Breast epithelium (tissue), 4 donors: ENCODE measurements at regions not wholly inside any gene's neighbourhood (a gene's known extent, or its start where the extent isn't known, plus 50 kb on each side); places are given as distances from the start of the nearest gene placed in this dataset.

Source experiments
- DNase-seq, 2 donors: peaks; one replicate each; pipeline ENCODE4 v3.0.0-alpha.2; 2019; ENCODE audit warnings: low spot score in 2 of 2
- H3K27ac ChIP-seq, 2 donors: fragments of 200-600 bp; sonication (generic) in 1 of 2; one replicate each; pipeline ENCODE4 v1.5.1; 2016 to 2019; ENCODE audit warnings: mild to moderate bottlenecking in 1 of 2
- H3K27me3 ChIP-seq, 2 donors: fragments of 200-600 bp; sonication (generic) in 1 of 2; one replicate each; pipeline versions ENCODE4 v1.5.1 to v1.6.0; 2017 to 2019; ENCODE audit warnings: control low read depth in 1 of 2, mild to moderate bottlenecking in 1 of 2
- H3K36me3 ChIP-seq: fragments of 200-600 bp; one replicate; pipeline ENCODE4 v1.5.1; 2019
- H3K4me1 ChIP-seq, 2 donors: fragments of 200-600 bp; sonication (generic); one replicate each; pipeline ENCODE4 v1.5.1; 2016 to 2019; ENCODE audit warnings: control low read depth in 1 of 2
- H3K4me3 ChIP-seq, 3 donors: fragments of 200-600 bp; sonication (generic); 1 replicate in 2 of 3; 2 replicates in 1 of 3; pipeline ENCODE4 v1.5.1; 2016 to 2019; ENCODE audit warnings: mild to moderate bottlenecking in 3 of 3, moderate library complexity in 2 of 3
- H3K9me3 ChIP-seq, 2 donors: fragments of 200-600 bp; sonication (generic) in 1 of 2; one replicate each; pipeline ENCODE4 v1.5.1; 2016 to 2019; ENCODE audit warnings: control low read depth in 1 of 2
- POLR2A ChIP-seq: fragments of 450-650 bp; IDR thresholded peaks from one replicate; pipeline ENCODE4 v1.6.1; 2016; ENCODE audit warnings: antibody characterized with exemption, mild to moderate bottlenecking, moderate library complexity
- POLR2AphosphoS5 ChIP-seq, 3 donors: sonication (generic); formaldehyde crosslinking; IDR thresholded peaks; one replicate each; pipeline ENCODE4 v1.6.1; 2017; ENCODE audit warnings: antibody characterized with exemption in 3 of 3
- intact Hi-C: fragments of 100-400 bp; cut with DNase I; formaldehyde crosslinking; loops from one replicate; pipeline ENCODE4 v1.15.1; 2023; ENCODE audit warnings: low total_unique reads
- TF ChIP-seq, protein P1 (sequence below), 3 donors: fragments of 450-650 bp; IDR thresholded peaks; one replicate each; pipeline ENCODE4 v1.5.1; 2016 to 2017; ENCODE audit warnings: antibody characterized with exemption in 3 of 3, mild to moderate bottlenecking in 3 of 3, moderate library complexity in 3 of 3

DNA sequence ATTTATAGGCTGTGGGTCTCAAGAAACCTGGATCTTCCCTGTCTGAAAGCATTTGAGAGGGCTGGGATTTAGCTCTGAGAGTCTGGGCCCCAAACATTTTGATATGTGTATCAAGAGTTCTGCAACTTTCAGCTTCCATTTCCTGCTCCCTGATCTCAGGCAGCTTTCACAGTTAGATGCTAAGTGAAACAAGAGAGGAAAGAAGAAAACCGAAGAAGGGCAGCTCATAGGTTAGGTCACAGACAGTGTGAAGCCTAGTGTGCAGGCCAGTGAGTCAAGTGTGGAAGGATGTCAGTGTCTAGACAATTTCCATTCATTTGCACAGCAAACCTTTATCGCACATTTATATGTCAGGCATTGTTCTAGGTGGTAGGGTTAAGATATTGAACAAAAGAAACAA lies 173.6 kb upstream of the PROK2 start:
- intact Hi-C loops = no loop called here
- Histone ChIP-seq H3K4me3 (no peak overlapping the region), H3K27me3 (no peaks in the 10 kb centered on the region), H3K36me3 (no peaks in the 10 kb centered on the region), H3K9me3 (no peaks in the 10 kb centered on the region), H3K4me1 (no peaks in the 10 kb centered on the region), H3K27ac (no peak overlapping the region)
- DNase-seq = no peak
- TF ChIP-seq POLR2AphosphoS5 (IDR thresholded peaks at IDR 0.05) (no peak), POLR2A (no peak)
- TF ChIP-seq, protein P1, sequence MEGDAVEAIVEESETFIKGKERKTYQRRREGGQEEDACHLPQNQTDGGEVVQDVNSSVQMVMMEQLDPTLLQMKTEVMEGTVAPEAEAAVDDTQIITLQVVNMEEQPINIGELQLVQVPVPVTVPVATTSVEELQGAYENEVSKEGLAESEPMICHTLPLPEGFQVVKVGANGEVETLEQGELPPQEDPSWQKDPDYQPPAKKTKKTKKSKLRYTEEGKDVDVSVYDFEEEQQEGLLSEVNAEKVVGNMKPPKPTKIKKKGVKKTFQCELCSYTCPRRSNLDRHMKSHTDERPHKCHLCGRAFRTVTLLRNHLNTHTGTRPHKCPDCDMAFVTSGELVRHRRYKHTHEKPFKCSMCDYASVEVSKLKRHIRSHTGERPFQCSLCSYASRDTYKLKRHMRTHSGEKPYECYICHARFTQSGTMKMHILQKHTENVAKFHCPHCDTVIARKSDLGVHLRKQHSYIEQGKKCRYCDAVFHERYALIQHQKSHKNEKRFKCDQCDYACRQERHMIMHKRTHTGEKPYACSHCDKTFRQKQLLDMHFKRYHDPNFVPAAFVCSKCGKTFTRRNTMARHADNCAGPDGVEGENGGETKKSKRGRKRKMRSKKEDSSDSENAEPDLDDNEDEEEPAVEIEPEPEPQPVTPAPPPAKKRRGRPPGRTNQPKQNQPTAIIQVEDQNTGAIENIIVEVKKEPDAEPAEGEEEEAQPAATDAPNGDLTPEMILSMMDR (IDR thresholded peaks at IDR 0.05) = no peak

DNA sequence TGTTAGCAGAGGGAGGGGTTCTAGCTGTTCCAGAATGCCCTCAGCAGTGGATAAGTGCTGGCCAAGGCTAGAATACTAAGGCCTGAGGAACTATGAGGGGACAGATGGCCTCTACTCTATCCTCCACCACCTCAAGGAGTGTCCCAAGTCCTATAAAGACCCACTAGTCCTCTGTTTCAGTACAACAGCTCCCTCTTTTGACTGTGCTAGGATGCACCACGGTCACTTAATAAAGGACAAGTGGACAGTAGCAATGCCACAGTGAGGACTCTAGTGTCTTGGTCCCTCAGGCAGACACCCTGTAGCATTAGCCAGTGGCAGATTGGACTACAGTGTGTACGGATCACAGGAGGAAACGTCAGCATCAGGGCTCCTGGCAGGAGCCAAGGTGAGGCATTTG lies 171.8 kb upstream of the PROK2 start:
- no peaks in the 10 kb centered on the region for H3K36me3 ChIP-seq
- no peak overlapping the region for H3K4me3 ChIP-seq
- H3K9me3 ChIP-seq = no peaks in the 10 kb centered on the region
- no peak for DNase-seq
- H3K27me3 ChIP-seq = no peaks in the 10 kb centered on the region
- H3K27ac ChIP-seq = no peak overlapping the region
- H3K4me1 ChIP-seq = no peaks in the 10 kb centered on the region
- intact Hi-C loops = no loop called here
- TF ChIP-seq POLR2A = no peak

DNA sequence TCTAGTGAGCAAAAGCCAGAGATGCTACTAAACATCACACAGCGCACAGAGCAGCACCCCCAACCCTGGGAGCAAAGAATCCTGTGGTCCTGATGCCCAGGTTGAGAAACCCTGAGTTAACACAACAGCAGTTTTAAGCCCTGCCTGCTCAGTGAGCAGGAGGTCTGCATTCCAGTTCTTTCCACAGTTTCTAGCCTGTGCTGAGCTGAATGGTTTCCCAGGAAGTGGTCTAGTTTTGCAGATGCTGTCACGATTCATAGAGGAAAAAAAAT lies 171.1 kb upstream of the PROK2 start:
- Histone ChIP-seq H3K4me1 (no peaks in the 10 kb centered on the region), H3K9me3 (no peaks in the 10 kb centered on the region), H3K27me3 (no peaks in the 10 kb centered on the region), H3K36me3 (no peaks in the 10 kb centered on the region), H3K4me3 (no peak overlapping the region), H3K27ac (no peak overlapping the region)
- intact Hi-C loops = no loop called here
- no peak for DNase-seq
- TF ChIP-seq POLR2A = no peak
- TF ChIP-seq, protein P1 (IDR thresholded peaks at IDR 0.05) = no peak
- no peak for TF ChIP-seq POLR2AphosphoS5 (IDR thresholded peaks at IDR 0.05)

DNA sequence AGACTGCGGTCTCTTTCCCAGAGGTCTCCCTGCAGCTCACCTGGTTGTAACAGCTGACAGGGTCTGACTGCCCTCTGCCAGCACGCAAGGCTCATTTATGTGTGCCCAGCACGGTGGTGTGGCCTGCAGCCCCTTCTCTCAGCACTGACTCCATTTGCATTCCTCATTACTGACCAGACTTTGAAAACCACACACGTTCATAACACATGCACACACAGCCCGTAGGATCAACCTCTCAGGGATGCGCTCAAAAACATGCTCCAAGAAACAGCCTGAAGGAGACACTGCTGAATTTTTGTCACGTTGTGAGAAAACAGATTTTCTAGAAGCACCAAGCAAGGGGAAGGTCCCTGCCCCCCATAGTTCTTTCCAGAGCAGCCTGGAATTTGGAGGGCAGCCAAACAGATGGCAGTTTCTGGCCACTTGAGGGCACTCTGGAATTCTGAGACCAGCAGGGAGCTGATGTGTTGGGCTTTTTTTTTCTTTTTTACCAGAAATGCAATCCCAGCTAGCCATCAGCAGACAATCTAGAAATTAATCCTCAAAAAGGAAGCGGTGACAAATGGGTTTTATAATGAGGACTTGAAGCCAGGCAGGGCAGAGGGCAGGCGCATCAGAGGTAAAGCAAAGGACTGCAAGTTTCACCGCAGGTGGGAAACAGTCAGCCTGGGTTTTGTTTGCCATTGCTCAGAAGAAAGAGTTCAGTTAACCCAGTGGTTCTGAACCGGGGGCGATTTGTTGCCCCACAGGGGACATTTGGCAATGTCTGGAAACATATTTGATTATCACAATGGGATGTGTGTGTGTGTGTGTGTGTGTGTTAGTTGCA lies 170.5 kb upstream of the PROK2 start:
- no peaks in the 10 kb centered on the region for H3K9me3 ChIP-seq
- intact Hi-C loops = no loop called here
- no peaks in the 10 kb centered on the region for H3K27me3 ChIP-seq
- no peaks in the 10 kb centered on the region for H3K4me1 ChIP-seq
- TF ChIP-seq POLR2A (no peak), POLR2AphosphoS5 (IDR thresholded peaks at IDR 0.05) (peak; percentile 30 to 68 (median 51))
- TF ChIP-seq, protein P1 (IDR thresholded peaks at IDR 0.05) = peak; percentile 69 to 88 (median 77)
- H3K4me3 ChIP-seq = no peak overlapping the region
- peak; percentile 60 to 62 for DNase-seq
- H3K36me3 ChIP-seq = no peaks in the 10 kb centered on the region
- H3K27ac ChIP-seq = no peak overlapping the region

DNA sequence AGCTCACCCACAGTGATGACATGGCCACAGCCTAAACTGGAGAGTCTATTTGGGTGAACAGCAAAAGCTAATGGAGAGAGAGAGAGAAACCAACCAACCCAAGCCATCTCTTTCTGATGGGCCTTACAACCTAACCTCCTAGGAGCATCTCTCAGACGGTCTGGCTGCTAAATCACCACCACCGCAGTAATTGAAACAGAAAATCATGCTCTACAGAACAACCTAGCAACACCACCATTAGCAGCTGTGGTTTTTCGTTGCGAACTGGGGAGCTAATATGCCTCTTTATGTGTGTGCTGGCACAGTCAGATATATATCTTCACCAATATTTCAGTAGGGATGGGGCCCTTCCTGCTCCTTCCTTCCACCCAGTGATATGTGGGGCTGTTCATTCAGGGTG lies 166.9 kb upstream of the PROK2 start:
- DNase-seq = no peak
- Histone ChIP-seq H3K9me3 (no peaks in the 10 kb centered on the region), H3K27me3 (no peaks in the 10 kb centered on the region), H3K27ac (no peak overlapping the region), H3K4me3 (no peak overlapping the region), H3K36me3 (no peaks in the 10 kb centered on the region), H3K4me1 (no peaks in the 10 kb centered on the region)
- intact Hi-C loops = no loop called here
- TF ChIP-seq POLR2A (no peak), POLR2AphosphoS5 (IDR thresholded peaks at IDR 0.05) (no peak)
- TF ChIP-seq, protein P1 (IDR thresholded peaks at IDR 0.05) = no peak

DNA sequence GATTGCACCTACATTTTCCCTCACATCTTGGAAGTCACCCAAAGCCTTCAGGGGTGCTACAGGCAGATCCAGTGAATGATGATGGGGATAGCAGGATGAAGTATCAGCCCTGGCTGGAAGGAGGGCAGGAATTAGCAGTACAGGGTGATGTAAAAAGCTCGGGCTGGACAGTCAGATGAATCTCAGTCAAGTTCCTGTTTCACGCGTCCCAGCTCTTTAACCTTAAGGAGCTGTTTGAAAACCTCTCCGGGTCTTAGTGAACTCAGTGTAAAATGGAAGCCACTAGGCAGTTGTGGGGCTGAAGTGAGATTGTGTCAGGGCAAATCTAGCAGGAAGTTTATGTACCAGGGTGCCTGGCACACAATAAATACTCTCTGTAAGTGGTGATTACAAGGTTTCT lies 166.4 kb upstream of the PROK2 start:
- intact Hi-C loops = no loop called here
- H3K4me3 ChIP-seq = no peak overlapping the region
- H3K36me3 ChIP-seq = no peaks in the 10 kb centered on the region
- no peaks in the 10 kb centered on the region for H3K4me1 ChIP-seq
- H3K9me3 ChIP-seq = no peaks in the 10 kb centered on the region
- H3K27ac ChIP-seq = no peak overlapping the region
- TF ChIP-seq POLR2A = no peak
- TF ChIP-seq, protein P1 (IDR thresholded peaks at IDR 0.05) = no peak
- TF ChIP-seq POLR2AphosphoS5 (IDR thresholded peaks at IDR 0.05) = no peak
- DNase-seq = no peak
- no peaks in the 10 kb centered on the region for H3K27me3 ChIP-seq
